COLO668 (cell line): ENCODE measurements at regions not wholly inside any gene's neighbourhood (a gene's known extent, or its start where the extent isn't known, plus 50 kb on each side); places are given as distances from the start of the nearest gene placed in this dataset.
"Not testable (repeated sequence)": the region's sequence is repeated elsewhere in the genome, so short reads cannot be mapped to it uniquely, and the experiment has no call there.

Experiments
- DNase-seq: peaks from one replicate; lab custom pipeline; 2025; ENCODE audit not compliant: unreplicated experiment; lab: John Stamatoyannopoulos, UW

DNA sequence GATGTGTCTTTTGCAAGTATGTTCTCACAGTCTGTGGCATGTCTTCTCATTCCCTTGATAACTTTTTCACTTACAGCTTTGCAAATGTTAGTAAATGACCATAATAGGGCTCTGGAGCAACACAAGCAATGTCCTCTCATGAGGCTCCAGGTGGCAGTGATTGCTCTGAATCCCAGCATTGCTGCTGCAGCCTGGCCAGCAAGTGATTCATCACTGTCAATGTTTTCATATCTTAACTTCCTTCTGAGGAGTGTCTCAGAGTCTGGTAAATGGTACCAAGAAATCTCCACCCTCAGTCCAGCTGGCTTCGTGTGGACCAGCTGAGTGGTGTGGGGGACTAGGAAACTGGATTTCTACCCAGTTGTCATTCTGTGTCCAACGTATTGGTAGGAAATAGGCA, 139.6 kb downstream of the MYLK4 start:
- no peak for DNase-seq

DNA sequence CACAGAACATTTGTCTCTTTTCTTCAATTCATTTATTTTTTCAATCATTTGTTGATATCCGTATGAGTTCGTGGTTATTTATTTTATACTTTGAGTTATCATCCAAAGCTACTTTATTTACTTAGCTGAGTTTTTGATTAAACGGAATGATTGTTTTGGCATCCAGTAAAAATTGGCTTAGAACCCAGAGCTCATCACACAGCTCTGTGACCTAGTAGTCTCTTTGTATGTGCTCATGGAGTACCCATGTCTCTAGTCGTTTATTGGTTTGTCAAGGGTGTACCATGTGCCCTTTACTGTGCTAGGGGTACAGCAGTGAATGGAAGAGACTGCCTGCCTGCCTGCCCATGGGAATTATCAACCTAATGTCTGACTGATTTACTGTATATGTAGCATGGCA, 142.2 kb downstream of the MYLK4 start:
- DNase-seq = no peak

- no peak for DNase-seq
Observed at GRCh38 chr6:2600363-2600762, 150.4 kb downstream of the MYLK4 start.

DNA sequence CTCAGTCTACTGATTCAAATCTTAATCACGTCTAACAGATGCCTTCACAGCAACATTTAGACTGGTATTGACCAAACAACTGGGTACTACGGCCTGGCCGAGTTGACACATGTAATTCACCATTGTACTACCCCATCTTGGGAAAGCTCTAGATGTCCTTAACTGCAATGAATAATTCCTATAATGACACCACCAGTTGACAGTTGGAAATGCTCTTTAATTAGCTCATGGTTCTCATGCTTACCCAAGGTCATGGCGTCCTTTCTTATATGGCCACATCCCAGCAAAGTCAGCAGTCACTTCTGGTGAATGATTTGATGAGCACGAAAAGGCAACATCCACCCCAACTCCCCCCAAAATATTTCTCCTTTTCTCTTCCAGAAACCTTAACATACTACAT, 150.9 kb downstream of the MYLK4 start:
- DNase-seq = no peak

GRCh38 chr6:2598867-2599266, 151.9 kb downstream of the MYLK4 start:
- DNase-seq = no peak

GRCh38 chr6:2597991-2598390, 152.7 kb downstream of the MYLK4 start:
- DNase-seq = no peak

DNA sequence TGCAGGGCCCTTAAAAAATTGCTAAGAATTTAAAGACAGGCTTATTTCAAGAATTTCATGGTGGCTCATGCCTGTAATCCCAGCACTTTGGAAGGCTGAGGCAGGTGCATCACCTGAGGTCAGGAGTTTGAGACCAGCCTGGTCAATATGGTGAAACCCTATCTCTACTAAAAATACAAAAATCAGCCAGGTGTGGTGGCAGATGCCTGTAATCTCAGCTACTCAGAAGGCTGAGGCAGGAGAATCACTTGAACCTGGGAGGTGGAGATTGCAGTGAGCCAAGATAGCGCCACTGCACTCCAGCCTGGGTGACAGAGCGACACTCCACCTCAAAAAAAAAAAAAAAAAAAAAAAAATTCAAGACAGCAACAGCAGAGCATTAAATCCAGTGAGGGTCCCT, 153.3 kb downstream of the MYLK4 start:
- not testable (repeated sequence) for DNase-seq

GRCh38 chr6:2596222-2596621, 154.5 kb downstream of the MYLK4 start:
- DNase-seq = no peak

DNA sequence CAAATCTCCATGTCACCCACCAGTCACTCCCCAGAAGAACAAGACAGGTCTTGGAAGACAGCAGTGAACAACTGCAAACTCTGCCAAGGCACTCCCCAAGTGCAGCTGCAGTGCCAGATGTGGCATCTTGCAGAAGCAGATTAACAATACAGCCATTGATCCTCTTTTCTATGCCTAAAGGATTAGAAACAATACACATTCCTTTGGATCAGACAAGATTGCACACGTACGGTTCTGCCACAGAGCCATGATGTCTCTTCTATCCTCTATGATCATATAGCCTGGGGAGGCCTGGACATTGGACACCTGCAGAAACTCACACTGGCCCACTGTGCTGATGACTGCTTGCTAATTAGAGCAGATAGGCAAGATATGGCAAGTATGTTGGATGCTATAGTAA, 155.9 kb downstream of the MYLK4 start:
- DNase-seq = no peak

- no peak for DNase-seq
Observed at GRCh38 chr6:2593167-2593566, 157.6 kb downstream of the MYLK4 start.

DNA sequence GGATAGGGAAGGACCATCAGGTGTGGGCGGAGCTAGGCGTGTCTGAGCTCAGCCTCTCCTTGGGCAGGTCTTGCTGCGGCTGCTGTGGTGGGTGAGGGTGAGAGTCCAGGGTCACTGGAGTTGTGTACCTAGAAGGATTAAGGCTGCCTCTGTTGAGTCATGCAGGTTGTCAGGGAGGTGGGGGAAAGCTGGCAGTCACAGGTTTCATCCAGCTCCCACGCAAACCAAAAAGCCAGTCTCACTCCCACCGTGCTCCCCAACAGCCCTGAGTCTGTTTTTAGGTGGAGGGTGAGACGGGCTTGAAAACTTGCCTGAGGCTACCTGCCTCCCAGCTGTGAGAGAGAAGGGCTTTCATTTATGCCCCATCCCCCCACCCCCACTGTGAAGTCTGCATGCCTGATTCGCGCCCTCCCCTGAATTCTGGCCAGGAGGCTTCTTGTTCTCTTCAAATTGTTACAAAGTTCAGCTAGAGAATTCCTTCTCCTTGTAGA, 161.5 kb downstream of the MYLK4 start:
- DNase-seq = no peak

GRCh38 chr6:2583459-2583858, 167.3 kb downstream of the MYLK4 start:
- DNase-seq = no peak

GRCh38 chr6:2582268-2582667, 168.5 kb downstream of the MYLK4 start:
- DNase-seq = no peak

DNA sequence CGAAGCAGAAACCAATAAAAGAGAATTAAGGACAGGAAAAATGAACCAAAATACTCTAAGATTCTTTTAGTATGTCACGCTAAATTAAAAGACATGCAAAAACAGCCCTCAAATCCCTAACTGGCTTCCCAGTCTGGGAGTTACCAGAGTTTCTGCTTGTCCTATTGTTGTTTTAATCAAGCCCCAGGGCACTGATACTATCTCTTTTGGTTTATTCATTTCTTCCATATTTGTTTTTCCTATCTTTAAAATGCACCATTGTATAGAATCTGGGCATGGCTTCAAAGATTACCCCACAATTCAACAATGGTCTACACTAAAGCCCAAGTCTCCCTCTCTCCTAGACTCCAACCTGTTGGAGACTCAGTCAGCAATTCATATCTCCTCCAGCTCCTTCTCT, 169.1 kb downstream of the MYLK4 start:
- no peak for DNase-seq

- no peak for DNase-seq
Observed at GRCh38 chr6:2581011-2581410, 169.7 kb downstream of the MYLK4 start.

DNA sequence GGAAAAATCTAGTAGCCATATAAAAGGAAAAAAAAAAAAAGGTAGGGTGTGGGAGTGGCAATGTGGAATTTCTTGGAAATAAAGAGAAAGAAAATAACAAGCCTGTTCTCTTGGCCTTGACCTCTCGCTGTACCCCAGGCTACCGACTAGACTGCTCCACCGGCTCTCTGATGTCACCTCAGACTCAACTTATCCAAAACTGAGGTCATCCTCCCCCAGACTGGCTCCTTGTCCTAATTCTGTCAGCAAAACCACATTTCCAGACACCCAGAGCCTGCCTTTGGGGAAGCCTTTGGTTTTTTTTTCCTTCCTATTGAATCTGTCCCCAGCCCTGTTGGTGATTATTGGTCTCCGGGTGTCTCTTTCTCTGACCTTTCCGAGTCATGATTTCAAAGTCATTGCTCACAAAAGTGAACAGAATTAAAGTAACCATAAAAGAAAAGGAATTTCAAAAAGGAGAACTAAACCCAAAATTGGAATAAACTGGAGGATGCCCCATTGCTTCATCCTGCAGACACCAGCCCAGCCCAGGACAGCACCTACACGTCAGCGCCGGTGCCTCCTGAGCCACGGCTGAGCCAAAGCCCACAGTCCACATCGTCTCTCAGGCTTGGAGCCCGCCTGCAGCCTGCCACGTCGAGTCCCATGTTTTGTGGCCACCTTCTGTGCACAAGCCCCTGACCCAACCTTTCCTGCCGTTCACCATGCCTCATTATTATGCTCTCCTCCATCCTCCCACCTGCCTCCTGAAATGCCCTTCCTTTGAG, 170.7 kb downstream of the MYLK4 start:
- DNase-seq = no peak

DNA sequence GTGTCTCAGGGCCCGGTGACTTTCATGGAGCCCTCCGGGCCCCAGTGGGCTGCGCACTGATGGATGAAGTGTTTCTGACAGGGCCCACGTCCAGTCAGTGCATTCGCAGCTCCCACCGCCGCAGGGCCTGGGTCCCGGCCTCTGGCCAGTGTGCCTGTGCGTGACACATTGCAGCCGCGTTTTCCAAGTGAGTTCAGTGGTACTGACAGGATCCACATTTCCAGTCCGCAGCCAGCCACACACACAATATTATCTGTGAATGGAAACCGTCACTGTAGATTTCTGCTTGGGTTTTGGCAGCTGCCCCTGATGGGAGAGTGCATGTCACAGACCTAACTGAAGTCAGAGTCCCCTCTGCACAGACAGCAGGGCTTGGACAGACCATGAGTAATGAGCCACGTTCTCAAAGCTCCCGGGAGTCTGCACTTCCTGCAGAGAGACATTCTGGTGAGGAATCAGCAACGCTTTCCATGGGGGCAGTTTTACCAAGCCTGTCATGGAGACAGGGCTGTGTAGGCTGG, 171.4 kb downstream of the MYLK4 start:
- DNase-seq = no peak

- DNase-seq = no peak
Observed at GRCh38 chr6:2578767-2579166, 172.0 kb downstream of the MYLK4 start.

DNA sequence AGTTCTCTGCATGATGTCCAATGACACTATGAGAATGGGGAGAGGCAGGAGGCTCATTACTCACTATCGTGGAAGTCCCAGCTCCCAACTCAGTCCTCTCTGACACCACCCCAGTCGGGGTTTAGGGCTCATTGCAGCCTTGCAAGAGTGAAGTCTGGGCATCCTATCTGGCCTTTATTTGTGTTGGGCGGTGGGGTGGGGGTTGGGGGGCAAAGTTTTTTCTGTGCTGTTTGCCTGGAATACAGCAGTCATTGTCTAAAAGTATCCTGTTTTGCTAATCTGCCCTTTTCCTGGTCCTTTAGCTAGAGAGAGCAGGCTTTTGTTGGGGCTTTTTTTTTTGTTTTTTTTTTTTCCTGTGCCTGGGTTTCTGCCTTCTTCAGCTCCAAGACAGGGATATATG, 174.2 kb downstream of the MYLK4 start:
- no peak for DNase-seq

- DNase-seq = no peak
Observed at GRCh38 chr6:2575236-2575635, 175.5 kb downstream of the MYLK4 start.

DNA sequence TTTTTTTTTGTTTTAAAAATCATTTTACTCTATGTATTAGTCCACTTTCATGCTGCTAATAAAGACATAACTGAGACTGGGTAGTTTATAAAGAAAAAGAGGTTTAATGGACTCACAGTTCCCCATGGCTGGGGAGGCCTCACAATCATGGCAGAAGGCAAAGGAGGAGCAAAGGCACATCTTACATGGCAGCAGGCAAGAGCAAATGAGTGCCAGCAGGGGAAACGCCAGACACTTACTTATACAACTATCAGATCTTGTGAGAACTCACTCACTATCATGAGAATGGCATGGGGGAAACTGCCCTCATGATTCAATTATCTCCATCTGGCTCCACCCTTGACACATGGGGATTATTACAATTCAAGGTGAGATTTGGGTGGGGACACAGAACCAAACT, 181.3 kb downstream of the MYLK4 start:
- not testable (repeated sequence) for DNase-seq

GRCh38 chr6:2566048-2566447, 184.7 kb downstream of the MYLK4 start:
- DNase-seq = no peak

GRCh38 chr6:2565499-2565898, 185.2 kb downstream of the MYLK4 start:
- DNase-seq = no peak
